ENCODE measurements at regions not wholly inside any gene's neighbourhood (a gene's known extent, or its start where the extent isn't known, plus 50 kb on each side); places are given as distances from the start of the nearest gene placed in this dataset.

GRCh38 chr13:89673789-89674311, 1673.6 kb upstream of the MIR17HG start:
- TF ChIP-seq CTCF (IDR thresholded peaks at IDR 0.05) = no peak
- TF ChIP-seq POLR2A (IDR thresholded peaks at IDR 0.05) = no peak

Measured in thyroid gland (tissue), 4 donors.